Caco-2 (cell line): ENCODE measurements at regions not wholly inside any gene's neighbourhood (a gene's known extent, or its start where the extent isn't known, plus 50 kb on each side); places are given as distances from the start of the nearest gene placed in this dataset.

Experiments
- BruUV-seq: library from RNA; stranded (reverse); fragments of 400-500 nt; replicated peaks from 2 replicates; lab custom pipeline; 2021; lab: Mats Ljungman, UMichigan
- CTCF ChIA-PET: fragments of 300-600 bp; sonication (Branson Sonifier 250); formaldehyde crosslinking; loops from one replicate; lab custom pipeline; 2022; ENCODE audit warnings: antibody characterized with exemption; lab: Charles Lee
- POLR2A ChIA-PET: fragments of 300-600 bp; sonication (Branson Sonifier 250); formaldehyde crosslinking; loops from one replicate; lab custom pipeline; 2022; ENCODE audit warnings: antibody characterized with exemption; lab: Charles Lee
- DNase-seq, 2 experiments: peaks; one replicate each; pipeline versions ENCODE4 v3.0.0 to v3.0.0-alpha.2; 2020 to 2022
- H3K27me3 ChIP-seq: replicated peaks from 2 replicates; pipeline ENCODE4 v1.6.0; 2011; ENCODE audit warnings: low read length; ENCODE audit not compliant: control insufficient read depth, insufficient read depth
- H3K36me3 ChIP-seq: 2 replicates; pipeline ENCODE4 v1.5.1; 2011; ENCODE audit warnings: low read length; ENCODE audit not compliant: control insufficient read depth, insufficient read depth
- H3K4me1 ChIP-seq: fragments of 250-450 bp; sonication (Bioruptor Pico); 2 replicates; pipeline ENCODE4 v1.5.1; 2020; ENCODE audit warnings: mild to moderate bottlenecking
- H3K4me3 ChIP-seq: 2 replicates; pipeline ENCODE4 v1.5.1; 2011; ENCODE audit warnings: low read depth, mild to moderate bottlenecking, control low read depth, low read length
- H3K9me3 ChIP-seq: fragments of 250-450 bp; sonication (Bioruptor Pico); 2 replicates; pipeline ENCODE4 v1.5.1; 2020; ENCODE audit warnings: mild to moderate bottlenecking, moderate library complexity
- H3K27ac Mint-ChIP-seq: one replicate; pipeline ENCODE4 v1.8.0; 2022; ENCODE audit warnings: mixed read lengths; ENCODE audit not compliant: unreplicated experiment
- H3K27me3 Mint-ChIP-seq: one replicate; pipeline ENCODE4 v1.8.0; 2022; ENCODE audit warnings: mixed read lengths; ENCODE audit not compliant: insufficient read depth, unreplicated experiment
- H3K36me3 Mint-ChIP-seq: one replicate; pipeline ENCODE4 v1.8.0; 2022; ENCODE audit warnings: mild to moderate bottlenecking, mixed read lengths; ENCODE audit not compliant: insufficient read depth, unreplicated experiment
- H3K4me1 Mint-ChIP-seq: one replicate; pipeline ENCODE4 v1.8.0; 2022; ENCODE audit warnings: low read depth, mixed read lengths; ENCODE audit not compliant: unreplicated experiment
- H3K4me3 Mint-ChIP-seq: one replicate; pipeline ENCODE4 v1.8.0; 2022; ENCODE audit warnings: mild to moderate bottlenecking, moderate library complexity, mixed read lengths; ENCODE audit not compliant: unreplicated experiment
- H3K9me3 Mint-ChIP-seq: one replicate; pipeline ENCODE4 v1.8.0; 2022; ENCODE audit warnings: mixed read lengths; ENCODE audit not compliant: unreplicated experiment
- intact Hi-C: fragments of 100-400 bp; cut with micrococcal nuclease; formaldehyde crosslinking; loops from one replicate; pipeline ENCODE4 v1.10.0; 2022; ENCODE audit not compliant: unreplicated experiment
- TF ChIP-seq, protein P1 (sequence below), 2 experiments: fragments of 200-600 bp in 1 of 2; IDR thresholded peaks; 1 replicate in 1 of 2; 2 replicates in 1 of 2; pipeline versions ENCODE4 v1.5.1 to v1.8.0; 2011 to 2022; ENCODE audit warnings: antibody characterized with exemption in 1 of 2, control low read depth in 1 of 2, inconsistent platforms in 1 of 2, low read depth in 1 of 2, low read length in 1 of 2, mild to moderate bottlenecking in 1 of 2, moderate library complexity in 1 of 2; ENCODE audit not compliant: insufficient read depth in 1 of 2, severe bottlenecking in 1 of 2, unreplicated experiment in 1 of 2

DNA sequence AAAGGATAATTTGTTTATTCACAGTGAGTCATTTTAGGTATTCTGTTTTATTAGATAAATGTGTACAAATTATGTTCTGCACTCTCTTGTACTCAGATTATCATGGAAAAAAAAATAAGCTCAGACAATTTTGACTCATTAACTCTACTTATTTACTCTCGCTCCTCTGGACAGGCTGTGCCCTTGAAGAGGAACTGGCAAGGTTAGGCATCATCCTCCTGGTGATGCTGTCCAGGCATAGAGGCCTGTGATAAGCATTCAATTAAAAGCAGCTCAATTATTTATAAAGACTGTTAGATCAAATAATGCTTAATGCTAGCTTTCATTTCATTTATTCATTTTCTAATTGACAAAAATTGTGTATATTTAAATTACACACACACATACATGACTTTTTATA is 518.5 kb downstream of the TENT5A start:
- Mint-ChIP-seq H3K27me3 (peaks cover 8% of the 10 kb centered on the region), H3K4me3 (no peak overlapping the region), H3K9me3 (no peaks in the 10 kb centered on the region), H3K36me3 (no peaks in the 10 kb centered on the region), H3K27ac (no peak overlapping the region), H3K4me1 (no peaks in the 10 kb centered on the region)
- H3K9me3 ChIP-seq = no peaks in the 10 kb centered on the region
- no peak for DNase-seq
- BruUV-seq = no TSS peak
- H3K27me3 ChIP-seq = no peaks in the 10 kb centered on the region
- no peaks in the 10 kb centered on the region for H3K4me1 ChIP-seq
- H3K4me3 ChIP-seq = no peak overlapping the region
- intact Hi-C loops = no loop called here
- TF ChIP-seq, protein P1, sequence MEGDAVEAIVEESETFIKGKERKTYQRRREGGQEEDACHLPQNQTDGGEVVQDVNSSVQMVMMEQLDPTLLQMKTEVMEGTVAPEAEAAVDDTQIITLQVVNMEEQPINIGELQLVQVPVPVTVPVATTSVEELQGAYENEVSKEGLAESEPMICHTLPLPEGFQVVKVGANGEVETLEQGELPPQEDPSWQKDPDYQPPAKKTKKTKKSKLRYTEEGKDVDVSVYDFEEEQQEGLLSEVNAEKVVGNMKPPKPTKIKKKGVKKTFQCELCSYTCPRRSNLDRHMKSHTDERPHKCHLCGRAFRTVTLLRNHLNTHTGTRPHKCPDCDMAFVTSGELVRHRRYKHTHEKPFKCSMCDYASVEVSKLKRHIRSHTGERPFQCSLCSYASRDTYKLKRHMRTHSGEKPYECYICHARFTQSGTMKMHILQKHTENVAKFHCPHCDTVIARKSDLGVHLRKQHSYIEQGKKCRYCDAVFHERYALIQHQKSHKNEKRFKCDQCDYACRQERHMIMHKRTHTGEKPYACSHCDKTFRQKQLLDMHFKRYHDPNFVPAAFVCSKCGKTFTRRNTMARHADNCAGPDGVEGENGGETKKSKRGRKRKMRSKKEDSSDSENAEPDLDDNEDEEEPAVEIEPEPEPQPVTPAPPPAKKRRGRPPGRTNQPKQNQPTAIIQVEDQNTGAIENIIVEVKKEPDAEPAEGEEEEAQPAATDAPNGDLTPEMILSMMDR (IDR thresholded peaks at IDR 0.05; ENCODE audit: insufficient read depth in 1 of 2, low read depth in 1 of 2, low read length in 1 of 2, severe bottlenecking in 1 of 2, unreplicated experiment in 1 of 2) = no peak
- POLR2A ChIA-PET = no interaction called here
- no peaks in the 10 kb centered on the region for H3K36me3 ChIP-seq
- CTCF ChIA-PET = no interaction called here

DNA sequence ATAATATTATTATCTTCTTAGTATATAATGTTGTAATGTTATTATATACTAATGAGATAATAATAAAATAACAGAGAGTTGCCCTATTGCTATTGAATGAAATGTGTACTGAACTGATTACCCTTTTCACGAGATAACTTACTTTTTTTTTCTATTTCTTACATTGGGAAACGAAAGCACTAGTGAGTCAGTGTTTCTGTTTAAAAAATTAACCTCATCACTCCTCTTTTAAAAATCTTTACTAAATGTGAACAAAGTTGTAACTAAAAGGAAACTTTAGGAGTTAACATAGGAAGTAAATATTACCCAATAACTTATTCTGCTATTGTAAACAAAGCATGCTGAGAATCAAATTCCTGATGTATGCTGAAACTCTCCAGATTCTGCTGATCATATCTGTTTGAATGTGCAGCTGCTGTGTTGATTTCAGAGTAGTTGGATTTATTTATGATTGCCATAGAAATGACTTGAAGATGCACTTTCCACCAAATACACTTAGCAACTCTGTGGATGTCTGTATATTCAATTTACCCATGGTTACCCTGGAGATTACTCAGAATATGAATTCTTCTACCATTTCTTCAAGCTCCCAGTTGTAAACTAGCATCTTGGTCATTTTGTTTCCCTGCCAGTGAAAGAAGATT is 523.4 kb downstream of the TENT5A start:
- H3K4me1 ChIP-seq = no peaks in the 10 kb centered on the region

DNA sequence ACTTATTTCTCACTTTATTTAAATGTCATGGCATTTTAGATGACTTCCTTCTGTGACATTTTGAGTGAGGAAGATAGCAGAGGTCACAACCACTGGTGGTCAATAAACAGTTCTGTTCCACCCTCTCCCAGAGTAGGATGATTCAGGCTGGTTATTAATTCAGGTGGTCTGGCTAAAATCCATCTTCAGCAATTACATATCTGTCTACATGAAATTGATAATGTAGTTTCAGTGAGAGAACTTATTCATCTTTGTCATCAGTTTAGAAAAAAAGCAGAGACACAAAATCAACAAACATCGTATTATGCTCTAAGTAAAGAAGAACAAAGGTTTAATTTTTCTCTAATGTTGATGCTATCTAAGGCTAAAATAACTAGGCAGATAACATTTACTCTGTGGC is 525.5 kb downstream of the TENT5A start:
- no peaks in the 10 kb centered on the region for H3K36me3 Mint-ChIP-seq
- Histone ChIP-seq H3K4me1 (no peaks in the 10 kb centered on the region), H3K36me3 (no peaks in the 10 kb centered on the region), H3K4me3 (no peak overlapping the region), H3K27me3 (no peaks in the 10 kb centered on the region), H3K9me3 (no peaks in the 10 kb centered on the region)
- H3K4me1 Mint-ChIP-seq = no peaks in the 10 kb centered on the region
- no TSS peak for BruUV-seq
- no peak overlapping the region for H3K27ac Mint-ChIP-seq
- H3K4me3 Mint-ChIP-seq = no peak overlapping the region
- no peaks in the 10 kb centered on the region for H3K27me3 Mint-ChIP-seq
- TF ChIP-seq, protein P1 (IDR thresholded peaks at IDR 0.05; ENCODE audit: insufficient read depth in 1 of 2, low read depth in 1 of 2, low read length in 1 of 2, severe bottlenecking in 1 of 2, unreplicated experiment in 1 of 2) = no peak
- intact Hi-C loops = no loop called here
- no peaks in the 10 kb centered on the region for H3K9me3 Mint-ChIP-seq
- CTCF ChIA-PET = no interaction called here
- no peak for DNase-seq
- POLR2A ChIA-PET = no interaction called here

More for the DNA sequence above, 523.4 kb downstream of the TENT5A start:
- Mint-ChIP-seq H3K9me3 (no peaks in the 10 kb centered on the region), H3K27me3 (no peaks in the 10 kb centered on the region), H3K36me3 (no peaks in the 10 kb centered on the region), H3K4me3 (no peak overlapping the region), H3K27ac (no peak overlapping the region), H3K4me1 (no peaks in the 10 kb centered on the region)
- DNase-seq = no peak
- ChIA-PET CTCF (no interaction called here), POLR2A (no interaction called here)
- Histone ChIP-seq H3K9me3 (no peaks in the 10 kb centered on the region), H3K4me3 (no peak overlapping the region), H3K27me3 (no peaks in the 10 kb centered on the region), H3K36me3 (no peaks in the 10 kb centered on the region)
- intact Hi-C loops = no loop called here
- TF ChIP-seq, protein P1 (IDR thresholded peaks at IDR 0.05; ENCODE audit: insufficient read depth in 1 of 2, low read depth in 1 of 2, low read length in 1 of 2, severe bottlenecking in 1 of 2, unreplicated experiment in 1 of 2) = no peak
- BruUV-seq = no TSS peak
